ENCODE measurements at regions not wholly inside any gene's neighbourhood (a gene's known extent, or its start where the extent isn't known, plus 50 kb on each side); places are given as distances from the start of the nearest gene placed in this dataset.
"Not testable (repeated sequence)": the region's sequence is repeated elsewhere in the genome, so short reads cannot be mapped to it uniquely, and the experiment has no call there.

- H3K4me3 ChIP-seq = no peak overlapping the region
- no peaks in the 10 kb centered on the region for H3K4me1 ChIP-seq
- H3K36me3 ChIP-seq = no peaks in the 10 kb centered on the region
- DNase-seq (ENCODE audit: low spot score in 2 of 2) = no peak
- TF ChIP-seq EP300 (IDR thresholded peaks at IDR 0.05) (no peak), POLR2AphosphoS5 (IDR thresholded peaks at IDR 0.05) (no peak), POLR2A (IDR thresholded peaks at IDR 0.05) (no peak)
- TF ChIP-seq, protein P1, sequence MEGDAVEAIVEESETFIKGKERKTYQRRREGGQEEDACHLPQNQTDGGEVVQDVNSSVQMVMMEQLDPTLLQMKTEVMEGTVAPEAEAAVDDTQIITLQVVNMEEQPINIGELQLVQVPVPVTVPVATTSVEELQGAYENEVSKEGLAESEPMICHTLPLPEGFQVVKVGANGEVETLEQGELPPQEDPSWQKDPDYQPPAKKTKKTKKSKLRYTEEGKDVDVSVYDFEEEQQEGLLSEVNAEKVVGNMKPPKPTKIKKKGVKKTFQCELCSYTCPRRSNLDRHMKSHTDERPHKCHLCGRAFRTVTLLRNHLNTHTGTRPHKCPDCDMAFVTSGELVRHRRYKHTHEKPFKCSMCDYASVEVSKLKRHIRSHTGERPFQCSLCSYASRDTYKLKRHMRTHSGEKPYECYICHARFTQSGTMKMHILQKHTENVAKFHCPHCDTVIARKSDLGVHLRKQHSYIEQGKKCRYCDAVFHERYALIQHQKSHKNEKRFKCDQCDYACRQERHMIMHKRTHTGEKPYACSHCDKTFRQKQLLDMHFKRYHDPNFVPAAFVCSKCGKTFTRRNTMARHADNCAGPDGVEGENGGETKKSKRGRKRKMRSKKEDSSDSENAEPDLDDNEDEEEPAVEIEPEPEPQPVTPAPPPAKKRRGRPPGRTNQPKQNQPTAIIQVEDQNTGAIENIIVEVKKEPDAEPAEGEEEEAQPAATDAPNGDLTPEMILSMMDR (IDR thresholded peaks at IDR 0.05) = no peak
- H3K27ac ChIP-seq = no peak overlapping the region
- no peaks in the 10 kb centered on the region for H3K27me3 ChIP-seq
- peaks cover 8% of the 10 kb centered on the region for H3K9me3 ChIP-seq
- 42% methylated on average over 4 of the region's 4 CpGs for WGBS
Observed at GRCh38 chr2:13682540-13683272, 949.8 kb upstream of the LRATD1 start.

GRCh38 chr2:13686262-13686661 is 946.3 kb upstream of the LRATD1 start:
- H3K27ac ChIP-seq = no peak overlapping the region
- TF ChIP-seq POLR2AphosphoS5 (IDR thresholded peaks at IDR 0.05) (no peak), POLR2A (IDR thresholded peaks at IDR 0.05) (no peak), EP300 (IDR thresholded peaks at IDR 0.05) (no peak)
- TF ChIP-seq, protein P1 (IDR thresholded peaks at IDR 0.05) = no peak
- no peaks in the 10 kb centered on the region for H3K27me3 ChIP-seq
- H3K36me3 ChIP-seq = no peaks in the 10 kb centered on the region
- no peaks in the 10 kb centered on the region for H3K4me1 ChIP-seq
- no peak for DNase-seq (ENCODE audit: low spot score in 2 of 2)
- 72% methylated on average over 1 of the region's 1 CpG for WGBS
- peaks cover 8% of the 10 kb centered on the region for H3K9me3 ChIP-seq
- H3K4me3 ChIP-seq = no peak overlapping the region

DNA sequence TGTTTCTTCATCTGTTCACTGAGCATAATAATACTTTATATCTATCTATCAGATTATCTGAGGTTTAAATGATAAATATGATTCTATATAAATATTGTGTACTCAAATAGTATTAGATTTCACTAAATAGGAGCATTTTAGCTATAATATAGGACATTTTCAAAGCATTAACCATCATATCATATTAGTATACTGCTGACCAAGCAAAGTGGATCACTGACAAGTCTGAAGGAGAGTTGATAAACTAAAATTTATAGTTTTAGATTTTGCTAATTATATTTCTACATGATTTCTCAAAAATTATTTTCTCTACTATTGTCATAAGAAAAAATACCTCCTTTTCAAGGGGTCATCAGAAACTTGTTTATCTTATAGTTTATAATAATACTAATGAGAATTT is 937.8 kb upstream of the LRATD1 start:
- no peak for TF ChIP-seq POLR2A (IDR thresholded peaks at IDR 0.05)
- no peak for TF ChIP-seq EP300 (IDR thresholded peaks at IDR 0.05)
- TF ChIP-seq POLR2AphosphoS5 (IDR thresholded peaks at IDR 0.05) = no peak
- TF ChIP-seq, protein P1 (IDR thresholded peaks at IDR 0.05) = no peak
- H3K27ac ChIP-seq = no peak overlapping the region
- DNase-seq (ENCODE audit: low spot score in 2 of 2) = no peak
- H3K27me3 ChIP-seq = no peaks in the 10 kb centered on the region
- no peaks in the 10 kb centered on the region for H3K36me3 ChIP-seq
- no peak overlapping the region for H3K4me3 ChIP-seq
- no peaks in the 10 kb centered on the region for H3K9me3 ChIP-seq
- no peaks in the 10 kb centered on the region for H3K4me1 ChIP-seq

DNA sequence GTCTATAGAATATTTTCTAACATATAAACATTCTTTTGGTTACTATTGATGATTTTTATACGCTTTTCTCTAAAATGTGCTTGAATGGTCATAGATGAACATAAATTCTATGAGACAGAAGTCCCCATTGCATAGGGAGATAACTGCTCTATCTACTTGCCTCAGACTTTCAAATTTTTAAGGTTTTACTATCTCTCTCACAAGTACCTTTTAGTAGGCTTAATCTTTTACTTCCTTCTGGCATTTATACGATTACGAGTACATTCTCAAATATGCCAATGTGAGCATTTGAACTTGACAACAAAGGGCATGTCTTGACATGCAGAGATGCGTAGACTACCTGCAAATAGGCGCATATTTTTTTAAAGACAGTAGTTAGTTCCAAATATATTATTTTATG is 935.9 kb upstream of the LRATD1 start:
- no peaks in the 10 kb centered on the region for H3K4me1 ChIP-seq
- TF ChIP-seq POLR2AphosphoS5 (IDR thresholded peaks at IDR 0.05) (no peak), POLR2A (IDR thresholded peaks at IDR 0.05) (no peak), EP300 (IDR thresholded peaks at IDR 0.05) (no peak)
- TF ChIP-seq, protein P1 (IDR thresholded peaks at IDR 0.05) = no peak
- WGBS = 64% methylated on average over 5 of the region's 5 CpGs
- no peak overlapping the region for H3K27ac ChIP-seq
- DNase-seq (ENCODE audit: low spot score in 2 of 2) = no peak
- no peaks in the 10 kb centered on the region for H3K27me3 ChIP-seq
- no peaks in the 10 kb centered on the region for H3K9me3 ChIP-seq
- no peak overlapping the region for H3K4me3 ChIP-seq
- H3K36me3 ChIP-seq = no peaks in the 10 kb centered on the region

DNA sequence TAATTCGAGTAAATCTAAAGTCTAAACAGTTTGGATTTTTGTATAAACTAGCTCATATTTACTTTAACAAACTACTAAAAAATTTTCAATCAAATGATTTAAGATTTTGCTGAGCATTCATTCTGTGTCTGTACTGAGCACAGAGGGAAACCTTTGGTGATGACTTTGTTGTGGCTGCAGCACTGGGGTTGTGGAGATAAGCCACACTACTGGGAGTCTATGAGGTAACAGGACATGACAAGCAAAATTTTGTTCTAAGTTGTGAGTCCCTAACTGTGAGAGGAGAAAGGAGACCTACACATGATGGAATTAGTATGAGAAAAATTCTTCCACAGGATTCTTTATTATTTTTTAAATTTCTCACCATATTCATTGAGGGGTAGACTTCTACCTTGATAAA is 933.7 kb upstream of the LRATD1 start:
- H3K36me3 ChIP-seq = no peaks in the 10 kb centered on the region
- TF ChIP-seq, protein P1 (IDR thresholded peaks at IDR 0.05) = no peak
- no peak for TF ChIP-seq EP300 (IDR thresholded peaks at IDR 0.05)
- no peak for TF ChIP-seq POLR2A (IDR thresholded peaks at IDR 0.05)
- TF ChIP-seq POLR2AphosphoS5 (IDR thresholded peaks at IDR 0.05) = no peak
- H3K27ac ChIP-seq = no peak overlapping the region
- no peaks in the 10 kb centered on the region for H3K4me1 ChIP-seq
- no peak for DNase-seq (ENCODE audit: low spot score in 2 of 2)
- no peaks in the 10 kb centered on the region for H3K9me3 ChIP-seq
- no peaks in the 10 kb centered on the region for H3K27me3 ChIP-seq
- 39% methylated on average over 1 of the region's 1 CpG for WGBS
- no peak overlapping the region for H3K4me3 ChIP-seq

- DNase-seq (ENCODE audit: low spot score in 2 of 2); H3K27me3 ChIP-seq; H3K9me3 ChIP-seq; H3K4me3 ChIP-seq; H3K27ac ChIP-seq; H3K4me1 ChIP-seq; H3K36me3 ChIP-seq: not testable (repeated sequence)
- WGBS = 71% methylated on average over 4 of the region's 4 CpGs
Observed at GRCh38 chr2:13699939-13700338, 932.6 kb upstream of the LRATD1 start.

Data from suprapubic skin (tissue), 4 donors.